Smooth muscle cell (in vitro differentiated cells): ENCODE measurements at regions not wholly inside any gene's neighbourhood (a gene's known extent, or its start where the extent isn't known, plus 50 kb on each side); places are given as distances from the start of the nearest gene placed in this dataset.

Experiments
- DNase-seq: peaks from one replicate; lab custom pipeline; 2025; ENCODE audit not compliant: unreplicated experiment; lab: John Stamatoyannopoulos, UW
- H2AFZ ChIP-seq: fragments of 200-600 bp; sonication (generic); 2 replicates; pipeline ENCODE4 v1.6.0; 2016; ENCODE audit warnings: antibody characterized with exemption, low read depth, mild to moderate bottlenecking
- H3F3A ChIP-seq: fragments of 200-600 bp; sonication (generic); 2 replicates; pipeline ENCODE4 v1.6.0; 2017; ENCODE audit warnings: antibody characterized with exemption, low read depth
- H3K27ac ChIP-seq: fragments of 200-600 bp; sonication (generic); 2 replicates; pipeline ENCODE4 v1.5.1; 2016; ENCODE audit warnings: low read depth, mild to moderate bottlenecking
- H3K27me3 ChIP-seq: fragments of 200-600 bp; sonication (generic); 2 replicates; pipeline ENCODE4 v1.6.1; 2016; ENCODE audit warnings: low read depth, mild to moderate bottlenecking
- H3K36me3 ChIP-seq: fragments of 200-600 bp; sonication (generic); 2 replicates; pipeline ENCODE4 v1.5.1; 2016; ENCODE audit warnings: low read depth
- H3K4me1 ChIP-seq: fragments of 200-600 bp; sonication (generic); 2 replicates; pipeline ENCODE4 v1.5.1; 2016; ENCODE audit warnings: low read depth
- H3K4me2 ChIP-seq: fragments of 200-600 bp; sonication (generic); 2 replicates; pipeline ENCODE4 v1.6.0; 2016; ENCODE audit warnings: mild to moderate bottlenecking
- H3K4me3 ChIP-seq: fragments of 200-600 bp; sonication (generic); 2 replicates; pipeline ENCODE4 v1.5.1; 2016; ENCODE audit warnings: mild to moderate bottlenecking
- H3K79me2 ChIP-seq: fragments of 200-600 bp; sonication (generic); 2 replicates; pipeline ENCODE4 v1.6.0; 2016; ENCODE audit warnings: low read depth, mild to moderate bottlenecking
- H3K9ac ChIP-seq: fragments of 200-600 bp; sonication (generic); 2 replicates; pipeline ENCODE4 v1.6.0; 2016; ENCODE audit warnings: low read depth
- H3K9me3 ChIP-seq: fragments of 200-600 bp; sonication (generic); replicated peaks from 2 replicates; pipeline ENCODE4 v1.5.1; 2016; ENCODE audit warnings: low read depth
- H4K20me1 ChIP-seq: fragments of 200-600 bp; sonication (generic); 2 replicates; pipeline ENCODE4 v1.6.0; 2016; ENCODE audit warnings: low read depth
- WGBS: methylation state at CpG from one replicate; pipeline ENCODE4 v1.1.7; 2016; ENCODE audit warnings: low lambda C conversion rate; 5-methylcytosine and 5-hydroxymethylcytosine counted together
- TF ChIP-seq, protein P1 (sequence below): fragments of 200-600 bp; sonication (generic); IDR thresholded peaks from 2 replicates; pipeline ENCODE4 v1.5.1; 2017; ENCODE audit warnings: borderline replicate concordance, mild to moderate bottlenecking, antibody characterized with exemption; ENCODE audit not compliant: insufficient read depth, poor library complexity, severe bottlenecking

DNA sequence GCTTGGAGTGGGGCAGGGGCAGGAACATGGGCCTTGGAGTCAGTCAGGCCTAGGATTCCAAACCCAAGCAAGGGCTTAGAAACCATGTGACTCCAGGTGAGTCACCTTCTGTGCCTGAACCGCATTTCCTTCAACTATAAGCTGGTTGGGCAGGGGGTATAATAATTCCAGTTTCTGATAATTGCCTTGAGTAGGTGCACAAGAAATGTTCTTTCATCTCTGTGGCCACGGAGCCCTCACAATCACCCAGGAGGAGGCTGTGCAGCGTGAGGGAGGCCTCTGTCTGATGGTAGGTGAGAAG lies 112.1 kb upstream of the HAAO start:
- H3K4me1 ChIP-seq = peaks cover 24% of the 10 kb centered on the region
- H3F3A ChIP-seq = peaks cover 8% of the 10 kb centered on the region
- H4K20me1 ChIP-seq = no peaks in the 10 kb centered on the region
- TF ChIP-seq, protein P1, sequence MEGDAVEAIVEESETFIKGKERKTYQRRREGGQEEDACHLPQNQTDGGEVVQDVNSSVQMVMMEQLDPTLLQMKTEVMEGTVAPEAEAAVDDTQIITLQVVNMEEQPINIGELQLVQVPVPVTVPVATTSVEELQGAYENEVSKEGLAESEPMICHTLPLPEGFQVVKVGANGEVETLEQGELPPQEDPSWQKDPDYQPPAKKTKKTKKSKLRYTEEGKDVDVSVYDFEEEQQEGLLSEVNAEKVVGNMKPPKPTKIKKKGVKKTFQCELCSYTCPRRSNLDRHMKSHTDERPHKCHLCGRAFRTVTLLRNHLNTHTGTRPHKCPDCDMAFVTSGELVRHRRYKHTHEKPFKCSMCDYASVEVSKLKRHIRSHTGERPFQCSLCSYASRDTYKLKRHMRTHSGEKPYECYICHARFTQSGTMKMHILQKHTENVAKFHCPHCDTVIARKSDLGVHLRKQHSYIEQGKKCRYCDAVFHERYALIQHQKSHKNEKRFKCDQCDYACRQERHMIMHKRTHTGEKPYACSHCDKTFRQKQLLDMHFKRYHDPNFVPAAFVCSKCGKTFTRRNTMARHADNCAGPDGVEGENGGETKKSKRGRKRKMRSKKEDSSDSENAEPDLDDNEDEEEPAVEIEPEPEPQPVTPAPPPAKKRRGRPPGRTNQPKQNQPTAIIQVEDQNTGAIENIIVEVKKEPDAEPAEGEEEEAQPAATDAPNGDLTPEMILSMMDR = no peak
- H3K4me3 ChIP-seq = no peak overlapping the region
- no peaks in the 10 kb centered on the region for H3K9me3 ChIP-seq
- no peak overlapping the region for H3K4me2 ChIP-seq
- no peak overlapping the region for H3K9ac ChIP-seq
- no peaks in the 10 kb centered on the region for H3K79me2 ChIP-seq
- no peak for DNase-seq
- WGBS = 90% methylated on average over 3 of the region's 3 CpGs
- H3K27ac ChIP-seq = no peak overlapping the region
- no peaks in the 10 kb centered on the region for H3K36me3 ChIP-seq
- H3K27me3 ChIP-seq = no peaks in the 10 kb centered on the region
- H2AFZ ChIP-seq = no peak overlapping the region

DNA sequence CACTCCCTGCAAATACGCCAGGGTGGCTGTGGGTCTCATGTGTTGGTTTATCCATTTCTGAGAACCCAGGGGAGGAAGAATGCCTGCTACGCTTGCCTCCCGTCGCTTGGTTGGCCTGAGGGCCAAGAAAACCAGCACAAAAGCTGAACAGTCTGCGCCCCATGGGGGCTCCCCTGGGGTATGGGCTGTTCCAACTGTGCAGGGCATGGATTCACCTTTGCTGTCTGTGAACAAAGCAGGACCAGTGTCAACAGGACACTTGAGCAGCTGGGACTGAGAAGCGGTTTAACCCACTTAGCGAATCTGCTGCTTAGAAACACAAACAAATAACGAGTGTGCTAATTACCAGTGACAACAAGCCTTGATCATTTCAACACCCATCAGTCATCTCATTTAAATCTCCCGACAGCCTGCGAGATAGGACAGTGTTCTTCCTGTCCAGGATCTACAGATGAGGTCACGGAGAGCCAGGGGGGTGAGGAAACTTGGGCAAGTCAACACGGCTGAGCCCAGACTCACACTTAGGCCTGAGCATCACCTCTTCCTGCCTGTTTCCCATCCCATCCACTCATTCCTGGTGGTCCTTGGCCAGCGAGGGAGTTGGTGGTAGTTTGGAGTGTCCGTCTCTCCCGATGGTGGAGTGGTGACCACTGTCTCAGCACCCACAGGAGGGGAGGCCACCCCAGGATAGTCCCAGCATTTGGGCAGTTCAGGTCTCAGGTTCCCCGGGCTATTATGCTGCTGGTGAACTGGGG lies 111.6 kb upstream of the HAAO start:
- H3K27me3 ChIP-seq = no peaks in the 10 kb centered on the region
- no peaks in the 10 kb centered on the region for H3K36me3 ChIP-seq
- H3K9ac ChIP-seq = no peak overlapping the region
- no peak overlapping the region for H3K27ac ChIP-seq
- H3K9me3 ChIP-seq = no peaks in the 10 kb centered on the region
- no peak overlapping the region for H3K4me3 ChIP-seq
- H2AFZ ChIP-seq = no peak overlapping the region
- peaks cover 24% of the 10 kb centered on the region for H3K4me1 ChIP-seq
- H4K20me1 ChIP-seq = no peaks in the 10 kb centered on the region
- DNase-seq = no peak
- no peak overlapping the region for H3K4me2 ChIP-seq
- no peaks in the 10 kb centered on the region for H3K79me2 ChIP-seq
- WGBS = 65% methylated on average over 16 of the region's 16 CpGs
- TF ChIP-seq, protein P1 = no peak
- H3F3A ChIP-seq = peaks cover 8% of the 10 kb centered on the region

DNA sequence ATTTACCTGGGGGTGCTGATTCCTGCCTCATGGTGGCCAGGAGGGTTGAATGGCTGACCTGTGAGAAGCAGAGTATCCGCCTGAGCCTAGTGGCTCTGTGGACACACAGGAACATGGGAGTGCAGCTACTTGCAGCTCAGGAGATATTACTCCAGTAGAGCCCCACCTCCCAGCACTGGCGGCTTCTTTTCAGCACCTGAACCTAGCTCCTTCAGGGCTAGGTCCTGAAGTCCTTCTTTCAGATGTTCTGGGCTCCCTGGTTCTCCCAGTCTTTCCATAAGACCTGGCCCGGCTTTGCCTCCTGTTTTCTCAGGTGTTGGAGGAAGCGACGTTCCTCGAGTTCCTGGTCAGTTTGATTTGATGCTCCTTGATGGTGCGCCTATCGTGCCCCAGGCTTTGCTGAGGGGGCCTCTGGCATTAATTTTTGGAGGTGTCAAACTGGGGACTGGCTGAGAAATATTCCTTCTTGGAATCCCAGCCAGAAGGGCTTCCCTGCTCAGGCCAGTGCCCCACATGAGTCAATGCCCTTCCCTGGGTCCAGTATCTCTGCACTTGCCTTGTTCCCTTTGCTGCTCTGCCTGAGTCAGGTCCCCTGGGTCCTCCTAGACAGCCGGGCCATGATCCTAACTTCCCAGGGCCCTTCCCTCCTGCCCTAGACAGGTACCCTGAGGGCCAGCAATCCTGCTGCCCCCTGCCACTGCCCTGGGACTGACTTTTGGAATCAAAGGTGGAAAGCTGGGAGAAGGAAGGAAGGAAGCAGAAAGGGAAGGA lies 110.7 kb upstream of the HAAO start:
- H3K36me3 ChIP-seq = no peaks in the 10 kb centered on the region
- H3K27ac ChIP-seq = no peak overlapping the region
- no peak overlapping the region for H2AFZ ChIP-seq
- peaks cover 8% of the 10 kb centered on the region for H3F3A ChIP-seq
- H3K4me3 ChIP-seq = no peak overlapping the region
- no peak overlapping the region for H3K9ac ChIP-seq
- no peaks in the 10 kb centered on the region for H3K27me3 ChIP-seq
- H4K20me1 ChIP-seq = no peaks in the 10 kb centered on the region
- H3K9me3 ChIP-seq = no peaks in the 10 kb centered on the region
- TF ChIP-seq, protein P1 = no peak
- H3K79me2 ChIP-seq = no peaks in the 10 kb centered on the region
- WGBS = 86% methylated on average over 9 of the region's 9 CpGs
- DNase-seq = no peak
- no peak overlapping the region for H3K4me2 ChIP-seq
- peaks cover 24% of the 10 kb centered on the region for H3K4me1 ChIP-seq
